GM12878 (cell line): ENCODE measurements at regions not wholly inside any gene's neighbourhood (a gene's known extent, or its start where the extent isn't known, plus 50 kb on each side); places are given as distances from the start of the nearest gene placed in this dataset.

Experiments used
- ATAC-seq: fragments of 200-7000 bp; cut with Tn5 transposase; 3 replicates; pipeline ENCODE4 v1.9.1; 2020; ENCODE audit warnings: mild to moderate bottlenecking, moderate library complexity
- BruUV-seq: library from RNA; stranded (reverse); fragments of 400-500 nt; replicated peaks from 2 replicates; lab custom pipeline; 2021; lab: Mats Ljungman, UMichigan
- CTCF ChIA-PET: fragments of 300-600 bp; sonication (Branson Sonifier 250); formaldehyde crosslinking; extraction: SDS; loops from one replicate; lab custom pipeline; 2021; ENCODE audit warnings: inconsistent platforms; lab: Yijun Ruan, JAX
- POLR2A ChIA-PET: fragments of 350-600 bp; formaldehyde crosslinking; extraction: SDS; loops from one replicate; lab custom pipeline; 2021; ENCODE audit warnings: inconsistent platforms; lab: Charles Lee
- RAD21 ChIA-PET: fragments of 300-600 bp; sonication (Branson Sonifier 250); formaldehyde crosslinking; loops from one replicate; lab custom pipeline; 2023; ENCODE audit warnings: antibody characterized with exemption; ENCODE audit not compliant: unreplicated experiment; lab: Charles Lee
- SMC1A ChIA-PET: fragments of 300-600 bp; sonication (Branson Sonifier 250); formaldehyde crosslinking; loops from one replicate; lab custom pipeline; 2023; ENCODE audit not compliant: unreplicated experiment, uncharacterized antibody; lab: Charles Lee
- DNase-seq: peaks from one replicate; pipeline ENCODE4 v3.0.0-alpha.2; 2011; ENCODE audit warnings: low read depth, low spot score
- FAIRE-seq: peaks from 3 replicates; lab custom pipeline; 2011; peaks lifted over from hg19 to GRCh38; lab: Jason Lieb, UNC
- H2AFZ ChIP-seq: 2 replicates; pipeline ENCODE4 v1.6.0; 2011; ENCODE audit warnings: low read depth, low read length, control low read depth; ENCODE audit not compliant: control insufficient read depth
- H3K27ac ChIP-seq: 2 replicates; pipeline ENCODE4 v1.5.1; 2011; ENCODE audit warnings: control low read depth; ENCODE audit not compliant: control insufficient read depth, insufficient read depth
- H3K27me3 ChIP-seq, 2 experiments: replicated peaks in 1 of 2; 2 replicates each; pipeline versions ENCODE4 v1.6.0 to v1.6.1; 2011; ENCODE audit warnings: low read length in 1 of 2; ENCODE audit not compliant: control insufficient read depth in 2 of 2, insufficient read depth in 2 of 2
- H3K36me3 ChIP-seq, 2 experiments: 2 replicates each; pipeline ENCODE4 v1.5.1; 2011; ENCODE audit warnings: low read length in 1 of 2; ENCODE audit not compliant: control insufficient read depth in 2 of 2, insufficient read depth in 2 of 2
- H3K4me1 ChIP-seq: 2 replicates; pipeline ENCODE4 v1.6.1; 2011; ENCODE audit warnings: mild to moderate bottlenecking, low read length, moderate library complexity, mixed read lengths; ENCODE audit not compliant: control insufficient read depth, insufficient read depth
- H3K4me2 ChIP-seq: 2 replicates; pipeline ENCODE4 v1.6.0; 2011; ENCODE audit warnings: control low read depth; ENCODE audit not compliant: control insufficient read depth, insufficient read depth
- H3K4me3 ChIP-seq: fragments of 200-600 bp; sonication (generic); 2 replicates; pipeline ENCODE4 v1.5.1; 2016
- H3K79me2 ChIP-seq: 2 replicates; pipeline ENCODE4 v1.6.0; 2011; ENCODE audit warnings: low read length; ENCODE audit not compliant: control insufficient read depth, insufficient read depth
- H3K9ac ChIP-seq: 2 replicates; pipeline ENCODE4 v1.8.0; 2011; ENCODE audit warnings: low read length, control low read depth, mixed read lengths; ENCODE audit not compliant: control insufficient read depth, insufficient read depth
- H3K9me3 ChIP-seq: replicated peaks from 3 replicates; pipeline ENCODE4 v1.5.1; 2011; ENCODE audit warnings: mild to moderate bottlenecking, low read length; ENCODE audit not compliant: control insufficient read depth, insufficient read depth
- H4K20me1 ChIP-seq: 2 replicates; pipeline ENCODE4 v1.6.0; 2011; ENCODE audit not compliant: control insufficient read depth, insufficient read depth
- ATF7 ChIP-seq: fragments of 450-650 bp; IDR thresholded peaks from 2 replicates; pipeline ENCODE4 v1.6.1; 2016; ENCODE audit warnings: low read depth, mild to moderate bottlenecking
- CEBPZ ChIP-seq: fragments of 150-350 bp; IDR thresholded peaks from 2 replicates; pipeline ENCODE4 v1.6.1; 2016; ENCODE audit warnings: low read depth, low read length
- JUNB ChIP-seq: IDR thresholded peaks from 2 replicates; pipeline ENCODE4 v1.6.1; 2016; ENCODE audit warnings: antibody characterized with exemption, mild to moderate bottlenecking
- KDM1A ChIP-seq: fragments of 200-600 bp; sonication (generic); IDR thresholded peaks from 2 replicates; pipeline ENCODE4 v1.6.1; 2016; ENCODE audit warnings: borderline replicate concordance
- MXI1 ChIP-seq: fragments of 150-350 bp; IDR thresholded peaks from 2 replicates; pipeline ENCODE4 v1.6.1; 2011; ENCODE audit warnings: low read depth, mild to moderate bottlenecking, inconsistent platforms, low read length, improper control_type of control experiment
- MYC ChIP-seq: IDR thresholded peaks from 2 replicates; pipeline ENCODE4 v1.6.1; 2011; ENCODE audit warnings: mild to moderate bottlenecking, low read length, moderate library complexity, inconsistent platforms; ENCODE audit not compliant: insufficient read depth, insufficient replicate concordance, insufficient read length, severe bottlenecking
- NKRF ChIP-seq: fragments of 450-650 bp; conservative IDR thresholded peaks from 2 replicates; pipeline ENCODE4 v1.6.1; 2017; ENCODE audit warnings: mild to moderate bottlenecking, moderate library complexity
- PKNOX1 ChIP-seq: fragments of 450-650 bp; IDR thresholded peaks from 2 replicates; pipeline ENCODE4 v1.6.1; 2016; ENCODE audit warnings: mild to moderate bottlenecking
- SKIL ChIP-seq: fragments of 450-650 bp; IDR thresholded peaks from 2 replicates; pipeline ENCODE4 v1.6.1; 2017; ENCODE audit warnings: mild to moderate bottlenecking, low read depth, inconsistent platforms; ENCODE audit not compliant: poor library complexity, severe bottlenecking
- STAT1 ChIP-seq: fragments of 450-650 bp; conservative IDR thresholded peaks from 2 replicates; pipeline ENCODE4 v1.6.1; 2014; ENCODE audit warnings: antibody characterized with exemption, mild to moderate bottlenecking
- ZBED1 ChIP-seq: IDR thresholded peaks from 2 replicates; pipeline ENCODE4 v1.6.1; 2016; ENCODE audit warnings: borderline replicate concordance
- ZNF274 ChIP-seq: IDR thresholded peaks from one replicate; pipeline ENCODE4 v1.8.0; 2011; ENCODE audit not compliant: insufficient read length, insufficient read depth
- in situ Hi-C: fragments of 300-500 bp; cut with MboI; formaldehyde crosslinking; loops from 9 replicates; pipeline ENCODE4 v1.14.3; 2018; ENCODE audit warnings: mixed read lengths
- intact Hi-C: fragments of 100-400 bp; cut with micrococcal nuclease; formaldehyde crosslinking; loops from one replicate; pipeline ENCODE4 v1.14.2; 2022; ENCODE audit not compliant: unreplicated experiment

- TF ChIP-seq CEBPZ, result no peak
- TF ChIP-seq STAT1, result no peak
- TF ChIP-seq KDM1A, result no peak
Measured at GRCh38 chr3:70387889-70388288, 75.5 kb upstream of the MDFIC2 start (continued).

GRCh38 chr3:70386846-70387245, 74.4 kb upstream of the MDFIC2 start:
- in situ Hi-C loops, result no loop called here
- SMC1A ChIA-PET, result no interaction called here
- FAIRE-seq, result no peak
- TF ChIP-seq MYC (no peak), JUNB (no peak), ZBED1 (no peak), ZNF274 (no peak), PKNOX1 (no peak), SKIL (no peak), ATF7 (no peak), KDM1A (no peak), NKRF (no peak), MXI1 (no peak)

More at GRCh38 chr3:70386846-70387245, 74.4 kb upstream of the MDFIC2 start:
- H3K27ac ChIP-seq, result no peak overlapping the region
- H3K4me2 ChIP-seq, result no peak overlapping the region
- no peak overlapping the region for H3K4me3 ChIP-seq
- no peak for DNase-seq
- no TSS peak for BruUV-seq
- H2AFZ ChIP-seq, result no peak overlapping the region
- intact Hi-C loops, result no loop called here
- peaks cover 16% of the 10 kb centered on the region for H3K4me1 ChIP-seq
- ChIA-PET CTCF (no interaction called here), POLR2A (no interaction called here), RAD21 (no interaction called here)
- H4K20me1 ChIP-seq, result no peaks in the 10 kb centered on the region
- no peaks in the 10 kb centered on the region; the same call in 2 of the 3 replicates for H3K9me3 ChIP-seq
- no peaks in the 10 kb centered on the region for H3K79me2 ChIP-seq
- no peak overlapping the region for H3K9ac ChIP-seq
- no peak for ATAC-seq
- H3K36me3 ChIP-seq, result no peaks in the 10 kb centered on the region
- no peaks in the 10 kb centered on the region for H3K27me3 ChIP-seq
